Mesothelial cell of epicardium (in vitro differentiated cells): ENCODE measurements at regions not wholly inside any gene's neighbourhood (a gene's known extent, or its start where the extent isn't known, plus 50 kb on each side); places are given as distances from the start of the nearest gene placed in this dataset.

Experiments
- DNase-seq, 2 experiments: peaks; one replicate each; pipeline ENCODE4 v3.0.0; 2021; ENCODE audit warnings: low spot score in 2 of 2; ENCODE audit not compliant: unreplicated experiment in 2 of 2
- H3K27ac Mint-ChIP-seq: 2 replicates; pipeline ENCODE4 v1.8.0; 2021; ENCODE audit warnings: mixed read lengths
- H3K27me3 Mint-ChIP-seq: 2 replicates; pipeline ENCODE4 v1.8.0; 2021; ENCODE audit warnings: low read depth, mixed read lengths
- H3K36me3 Mint-ChIP-seq: 2 replicates; pipeline ENCODE4 v1.8.0; 2021; ENCODE audit warnings: mixed read lengths
- H3K4me1 Mint-ChIP-seq: 2 replicates; pipeline ENCODE4 v1.8.0; 2021; ENCODE audit warnings: mixed read lengths
- H3K4me3 Mint-ChIP-seq: 2 replicates; pipeline ENCODE4 v1.8.0; 2021; ENCODE audit warnings: mild to moderate bottlenecking, moderate library complexity, mixed read lengths
- H3K9me3 Mint-ChIP-seq: 2 replicates; pipeline ENCODE4 v1.8.0; 2021; ENCODE audit warnings: mixed read lengths
- TF ChIP-seq, protein P1 (sequence below): fragments of 200-600 bp; sonication (generic); IDR thresholded peaks from one replicate; pipeline ENCODE4 v1.5.0; 2021; ENCODE audit warnings: antibody characterized with exemption; ENCODE audit not compliant: unreplicated experiment

DNA sequence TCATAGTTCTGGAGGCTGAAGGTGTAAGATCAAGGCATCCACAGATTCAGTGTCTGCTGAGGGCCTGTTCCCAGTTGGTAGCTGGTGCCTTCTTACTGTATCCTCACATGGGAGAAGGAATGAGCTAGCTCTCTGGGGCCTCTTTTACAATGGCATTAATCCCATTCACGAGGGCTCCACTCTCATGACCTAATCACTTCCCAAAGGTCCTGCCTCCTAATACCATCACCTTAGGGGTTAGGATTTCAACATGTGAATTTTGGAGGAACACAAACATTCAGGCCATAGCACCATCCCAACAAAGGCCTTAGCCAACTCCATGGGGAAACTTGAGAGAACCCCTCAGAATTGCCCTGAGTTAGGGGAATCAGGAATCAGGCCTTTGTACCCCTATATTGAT is 66.1 kb upstream of the CREB5 start:
- no peak overlapping the region for H3K27ac Mint-ChIP-seq
- peaks cover 2% of the 10 kb centered on the region for H3K36me3 Mint-ChIP-seq
- peaks cover 14% of the 10 kb centered on the region for H3K9me3 Mint-ChIP-seq
- peaks cover 9% of the 10 kb centered on the region for H3K27me3 Mint-ChIP-seq
- H3K4me3 Mint-ChIP-seq: no peak overlapping the region
- TF ChIP-seq, protein P1, sequence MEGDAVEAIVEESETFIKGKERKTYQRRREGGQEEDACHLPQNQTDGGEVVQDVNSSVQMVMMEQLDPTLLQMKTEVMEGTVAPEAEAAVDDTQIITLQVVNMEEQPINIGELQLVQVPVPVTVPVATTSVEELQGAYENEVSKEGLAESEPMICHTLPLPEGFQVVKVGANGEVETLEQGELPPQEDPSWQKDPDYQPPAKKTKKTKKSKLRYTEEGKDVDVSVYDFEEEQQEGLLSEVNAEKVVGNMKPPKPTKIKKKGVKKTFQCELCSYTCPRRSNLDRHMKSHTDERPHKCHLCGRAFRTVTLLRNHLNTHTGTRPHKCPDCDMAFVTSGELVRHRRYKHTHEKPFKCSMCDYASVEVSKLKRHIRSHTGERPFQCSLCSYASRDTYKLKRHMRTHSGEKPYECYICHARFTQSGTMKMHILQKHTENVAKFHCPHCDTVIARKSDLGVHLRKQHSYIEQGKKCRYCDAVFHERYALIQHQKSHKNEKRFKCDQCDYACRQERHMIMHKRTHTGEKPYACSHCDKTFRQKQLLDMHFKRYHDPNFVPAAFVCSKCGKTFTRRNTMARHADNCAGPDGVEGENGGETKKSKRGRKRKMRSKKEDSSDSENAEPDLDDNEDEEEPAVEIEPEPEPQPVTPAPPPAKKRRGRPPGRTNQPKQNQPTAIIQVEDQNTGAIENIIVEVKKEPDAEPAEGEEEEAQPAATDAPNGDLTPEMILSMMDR: no peak
- no peaks in the 10 kb centered on the region for H3K4me1 Mint-ChIP-seq
- DNase-seq: no peak

DNA sequence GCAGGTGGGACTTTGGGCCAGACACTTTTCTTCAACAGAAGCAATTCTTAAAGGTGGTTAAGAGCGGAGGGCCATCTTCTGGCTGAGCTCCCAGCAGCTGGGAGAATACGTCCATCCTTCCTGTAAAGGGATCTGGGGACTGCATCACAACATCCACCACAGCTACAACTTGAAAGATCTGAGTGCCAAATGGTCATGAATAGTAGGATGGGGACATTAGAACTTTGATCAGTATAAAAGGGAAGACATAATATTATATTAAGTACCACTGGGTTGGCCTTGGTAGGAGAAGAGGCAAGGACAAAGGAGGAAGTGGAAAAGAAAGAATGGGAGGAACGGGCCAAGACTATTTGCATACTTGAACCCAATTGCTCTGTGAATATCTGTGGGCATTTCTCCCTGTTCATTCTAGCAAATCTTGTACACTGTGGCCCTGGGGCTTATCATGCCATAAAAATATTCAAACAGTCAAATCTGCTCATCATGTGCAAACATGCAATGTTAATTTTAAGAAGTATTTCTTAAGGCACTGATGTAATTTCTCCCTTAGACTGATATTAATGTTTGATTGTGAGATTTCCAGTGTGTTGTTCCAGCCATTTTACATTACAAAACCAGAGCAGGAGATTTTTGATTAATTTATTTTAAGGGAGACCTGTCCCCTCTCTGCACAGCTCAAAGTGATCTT is 65.5 kb upstream of the CREB5 start:
- peaks cover 14% of the 10 kb centered on the region for H3K9me3 Mint-ChIP-seq
- no peak overlapping the region for H3K4me3 Mint-ChIP-seq
- peaks cover 2% of the 10 kb centered on the region for H3K36me3 Mint-ChIP-seq
- DNase-seq: no peak
- no peaks in the 10 kb centered on the region for H3K4me1 Mint-ChIP-seq
- H3K27me3 Mint-ChIP-seq: peaks cover 9% of the 10 kb centered on the region
- H3K27ac Mint-ChIP-seq: no peak overlapping the region
- TF ChIP-seq, protein P1: no peak

DNA sequence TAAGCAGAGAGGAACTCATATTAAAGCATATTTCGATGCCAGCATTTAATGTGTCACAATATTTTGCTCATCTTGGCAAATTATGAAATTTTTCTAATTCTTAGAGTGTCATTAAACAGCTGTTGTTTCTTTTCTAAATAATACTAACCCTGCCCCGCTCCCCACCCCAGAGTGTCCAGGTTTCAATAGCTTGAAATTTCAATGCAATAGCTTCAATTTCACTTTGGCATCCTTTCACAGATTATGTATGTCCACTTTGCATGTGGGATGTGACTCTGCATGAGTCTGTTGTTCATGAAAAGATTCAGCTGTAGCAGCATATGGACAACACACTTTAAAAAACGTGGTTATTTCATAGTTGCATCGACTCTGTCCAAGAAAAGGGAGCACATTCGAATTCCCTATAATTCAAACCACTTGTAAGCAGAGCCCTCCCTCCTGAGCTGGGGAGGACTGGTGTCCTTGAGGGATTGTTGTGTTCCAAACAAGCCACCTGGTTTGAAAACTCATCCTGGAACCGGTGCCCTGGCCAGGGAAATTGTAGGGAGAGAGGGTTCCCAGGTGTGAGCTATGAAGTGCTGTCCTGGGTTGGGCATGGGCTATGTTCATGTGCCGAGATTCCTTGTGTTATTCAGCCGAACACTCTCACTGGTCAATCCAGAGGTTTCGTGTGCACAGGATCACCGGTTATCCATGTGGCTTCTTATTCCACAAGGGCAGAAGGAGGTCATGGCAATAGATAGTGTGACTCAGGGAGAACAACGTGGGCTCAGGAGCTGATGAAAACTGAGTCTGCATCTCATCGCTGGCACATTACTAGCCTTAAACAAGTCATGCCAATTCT is 64.6 kb upstream of the CREB5 start:
- Mint-ChIP-seq H3K4me3 (no peak overlapping the region), H3K27me3 (peaks cover 9% of the 10 kb centered on the region), H3K4me1 (no peaks in the 10 kb centered on the region), H3K9me3 (peaks cover 14% of the 10 kb centered on the region), H3K36me3 (peaks cover 2% of the 10 kb centered on the region), H3K27ac (no peak overlapping the region)
- TF ChIP-seq, protein P1: no peak
- DNase-seq: no peak

DNA sequence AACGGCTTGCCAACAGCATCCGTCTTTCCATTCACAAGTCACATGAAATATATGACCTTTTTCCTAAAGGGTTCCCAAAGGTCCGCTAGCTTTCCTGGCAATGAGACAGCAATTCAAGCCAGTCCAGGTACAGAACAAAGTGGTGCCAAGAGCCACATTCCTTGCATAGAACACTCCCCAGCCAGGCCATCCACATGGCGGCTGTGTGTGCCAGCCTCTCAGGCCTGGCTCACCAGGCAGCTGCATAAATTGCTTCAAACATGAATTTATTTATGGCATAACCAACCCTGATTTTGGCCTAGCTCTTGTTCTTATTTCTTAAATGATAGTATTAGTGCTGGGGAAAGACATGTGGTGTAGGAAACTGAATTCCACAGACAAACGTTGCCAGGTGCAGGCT is 63.7 kb upstream of the CREB5 start:
- no peak overlapping the region for H3K4me3 Mint-ChIP-seq
- DNase-seq: no peak
- H3K27me3 Mint-ChIP-seq: peaks cover 9% of the 10 kb centered on the region
- no peaks in the 10 kb centered on the region for H3K4me1 Mint-ChIP-seq
- H3K36me3 Mint-ChIP-seq: peaks cover 2% of the 10 kb centered on the region
- TF ChIP-seq, protein P1: no peak
- H3K27ac Mint-ChIP-seq: no peak overlapping the region
- H3K9me3 Mint-ChIP-seq: peaks cover 8% of the 10 kb centered on the region

DNA sequence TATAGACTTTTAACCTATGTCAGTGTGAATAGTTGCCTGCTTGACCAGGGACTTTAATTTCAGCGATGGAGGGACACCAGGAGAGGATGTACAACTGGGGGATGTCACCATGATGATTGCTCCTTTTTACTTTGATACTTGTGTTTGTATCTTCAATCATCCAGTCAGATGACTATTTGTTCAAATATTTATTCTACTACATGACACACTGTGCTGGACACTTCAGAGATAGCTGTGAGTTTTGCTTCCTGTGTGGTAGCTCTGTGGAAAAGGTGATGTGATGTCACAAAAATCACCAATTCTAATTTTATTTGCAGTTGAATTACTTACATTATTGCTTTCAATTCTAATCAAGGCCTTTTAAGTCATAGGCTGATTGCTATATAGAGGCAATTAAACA is 62.7 kb upstream of the CREB5 start:
- H3K36me3 Mint-ChIP-seq: no peaks in the 10 kb centered on the region
- no peak overlapping the region for H3K4me3 Mint-ChIP-seq
- no peak overlapping the region for H3K27ac Mint-ChIP-seq
- no peak for DNase-seq
- no peaks in the 10 kb centered on the region for H3K4me1 Mint-ChIP-seq
- no peaks in the 10 kb centered on the region for H3K9me3 Mint-ChIP-seq
- TF ChIP-seq, protein P1: no peak
- peaks cover 9% of the 10 kb centered on the region for H3K27me3 Mint-ChIP-seq
